IMR-90 (cell line): ENCODE measurements at regions not wholly inside any gene's neighbourhood (a gene's known extent, or its start where the extent isn't known, plus 50 kb on each side); places are given as distances from the start of the nearest gene placed in this dataset.

Source experiments
- ATAC-seq: fragments of 200-7000 bp; cut with Tn5 transposase; 2 replicates; pipeline ENCODE4 v1.9.1; 2020; ENCODE audit warnings: low read depth, mild to moderate bottlenecking, moderate library complexity
- BruUV-seq: library from RNA; stranded (reverse); fragments of 400-500 nt; replicated peaks from 2 replicates; lab custom pipeline; 2021; lab: Mats Ljungman, UMichigan
- CTCF ChIA-PET: fragments of 300-600 bp; formaldehyde crosslinking; extraction: SDS; loops from one replicate; lab custom pipeline; 2021; ENCODE audit warnings: antibody characterized with exemption; lab: Yijun Ruan, JAX
- POLR2A ChIA-PET: fragments of 300-600 bp; sonication (Branson Sonifier 250); formaldehyde crosslinking; loops from one replicate; lab custom pipeline; 2022; ENCODE audit warnings: antibody characterized with exemption; ENCODE audit not compliant: unreplicated experiment; lab: Charles Lee
- DNase-seq: peaks from one replicate; pipeline ENCODE4 v3.0.0; 2013
- H2AFZ ChIP-seq: replicated peaks from 2 replicates; pipeline ENCODE3; 2013; ENCODE audit warnings: low read length, mild to moderate bottlenecking; ENCODE audit not compliant: poor library complexity
- H2AK5ac ChIP-seq: 2 replicates; pipeline ENCODE4 v1.6.1; 2013; ENCODE audit warnings: low read depth, low read length, inconsistent platforms
- H2AK9ac ChIP-seq: replicated peaks from 2 replicates; pipeline ENCODE3; 2013; ENCODE audit warnings: mild to moderate bottlenecking, low read depth, low read length, moderate library complexity; ENCODE audit not compliant: poor library complexity
- H2BK120ac ChIP-seq: 2 replicates; pipeline ENCODE4 v1.6.1; 2013; ENCODE audit warnings: low read depth, low read length, inconsistent platforms
- H2BK15ac ChIP-seq: 3 replicates; pipeline ENCODE4 v1.6.1; 2013; ENCODE audit warnings: low read depth, low read length, inconsistent platforms
- H2BK20ac ChIP-seq: 2 replicates; pipeline ENCODE4 v1.6.1; 2013; ENCODE audit warnings: low read depth, mild to moderate bottlenecking, inconsistent platforms, low read length, moderate library complexity
- H2BK5ac ChIP-seq: 2 replicates; pipeline ENCODE4 v1.6.1; 2013; ENCODE audit warnings: mild to moderate bottlenecking, low read depth, low read length, inconsistent platforms; ENCODE audit not compliant: poor library complexity, severe bottlenecking
- H3K14ac ChIP-seq: replicated peaks from 2 replicates; pipeline ENCODE4 v1.6.1; 2013; ENCODE audit warnings: low read depth, low read length, inconsistent platforms
- H3K18ac ChIP-seq: 2 replicates; pipeline ENCODE4 v1.6.1; 2013; ENCODE audit warnings: low read depth, low read length, control low read depth
- H3K23ac ChIP-seq: 2 replicates; pipeline ENCODE4 v1.6.1; 2013; ENCODE audit warnings: low read depth, low read length, inconsistent platforms
- H3K27ac ChIP-seq: 2 replicates; pipeline ENCODE4 v1.5.1; 2013; ENCODE audit warnings: mild to moderate bottlenecking, control low read depth, low read length; ENCODE audit not compliant: insufficient read depth
- H3K27me3 ChIP-seq: 2 replicates; pipeline ENCODE4 v1.6.1; 2013; ENCODE audit warnings: low read length; ENCODE audit not compliant: control insufficient read depth, insufficient read depth
- H3K36me3 ChIP-seq: 2 replicates; pipeline ENCODE4 v1.6.1; 2013; ENCODE audit warnings: low read length, mixed read lengths; ENCODE audit not compliant: control insufficient read depth, insufficient read depth
- H3K4ac ChIP-seq: 2 replicates; pipeline ENCODE4 v1.6.1; 2013; ENCODE audit warnings: low read depth, low read length, inconsistent platforms
- H3K4me1 ChIP-seq: 2 replicates; pipeline ENCODE4 v1.6.1; 2013; ENCODE audit warnings: low read length, mixed read lengths; ENCODE audit not compliant: control insufficient read depth, insufficient read depth
- H3K4me2 ChIP-seq: 2 replicates; pipeline ENCODE4 v1.6.1; 2013; ENCODE audit warnings: low read depth, mild to moderate bottlenecking, control low read depth, low read length, moderate library complexity
- H3K4me3 ChIP-seq: 2 replicates; pipeline ENCODE4 v1.5.1; 2013; ENCODE audit warnings: low read depth, mild to moderate bottlenecking, control low read depth, low read length, moderate library complexity; ENCODE audit not compliant: insufficient read depth
- H3K56ac ChIP-seq: 2 replicates; pipeline ENCODE4 v1.6.1; 2013; ENCODE audit warnings: low read length, inconsistent platforms; ENCODE audit not compliant: insufficient read depth; ENCODE audit errors: extremely low read depth
- H3K79me1 ChIP-seq, 2 experiments: 2 replicates each; pipeline ENCODE4 v1.6.1; 2013; ENCODE audit warnings: low read length in 2 of 2, inconsistent platforms in 1 of 2, low read depth in 1 of 2
- H3K9ac ChIP-seq: 2 replicates; pipeline ENCODE4 v1.6.1; 2013; ENCODE audit warnings: low read depth, low read length, control low read depth
- H3K9me1 ChIP-seq: 2 replicates; pipeline ENCODE4 v1.6.1; 2013; ENCODE audit warnings: low read length, inconsistent platforms; ENCODE audit not compliant: insufficient read depth
- H3K9me3 ChIP-seq: 2 replicates; pipeline ENCODE4 v1.6.1; 2013; ENCODE audit warnings: low read length; ENCODE audit not compliant: control insufficient read depth, insufficient read depth
- H4K20me1 ChIP-seq: 2 replicates; pipeline ENCODE4 v1.6.1; 2013; ENCODE audit warnings: low read length, inconsistent platforms; ENCODE audit not compliant: insufficient read depth
- H4K5ac ChIP-seq: 2 replicates; pipeline ENCODE4 v1.6.1; 2013; ENCODE audit warnings: mild to moderate bottlenecking, low read depth, low read length, control low read depth
- H4K8ac ChIP-seq, 2 experiments: 2 replicates each; pipeline ENCODE4 v1.6.1; 2013; ENCODE audit warnings: low read depth in 2 of 2, low read length in 2 of 2, control low read depth in 1 of 2, inconsistent platforms in 1 of 2
- H4K91ac ChIP-seq: 2 replicates; pipeline ENCODE4 v1.6.1; 2013; ENCODE audit warnings: low read depth, low read length, inconsistent platforms; ENCODE audit not compliant: insufficient read depth
- BHLHE40 ChIP-seq: fragments of 150-350 bp; IDR thresholded peaks from 2 replicates; pipeline ENCODE4 v1.6.1; 2016; ENCODE audit warnings: mild to moderate bottlenecking, low read depth, low read length
- CHD1 ChIP-seq: IDR thresholded peaks from 2 replicates; pipeline ENCODE4 v1.6.1; 2012; ENCODE audit warnings: low read depth, low read length, improper control_type of control experiment
- ELK1 ChIP-seq: fragments of 150-350 bp; IDR thresholded peaks from 2 replicates; pipeline ENCODE4 v1.6.1; 2016; ENCODE audit warnings: low read depth, mild to moderate bottlenecking, low read length, moderate library complexity, borderline replicate concordance
- FOS ChIP-seq: fragments of 150-350 bp; IDR thresholded peaks from 2 replicates; pipeline ENCODE4 v1.6.1; 2016; ENCODE audit warnings: low read depth, low read length
- MAZ ChIP-seq: IDR thresholded peaks from 2 replicates; pipeline ENCODE4 v1.6.1; 2012; ENCODE audit warnings: low read depth, mild to moderate bottlenecking, low read length, improper control_type of control experiment, moderate library complexity, borderline replicate concordance
- RAD21 ChIP-seq: IDR thresholded peaks from 2 replicates; pipeline ENCODE4 v1.6.1; 2012; ENCODE audit warnings: low read length, improper control_type of control experiment
- RFX5 ChIP-seq: IDR thresholded peaks from 2 replicates; pipeline ENCODE4 v1.8.0; 2012; ENCODE audit warnings: low read depth, mild to moderate bottlenecking, low read length, moderate library complexity
- SMC3 ChIP-seq: fragments of 150-350 bp; IDR thresholded peaks from 2 replicates; pipeline ENCODE4 v1.6.1; 2016; ENCODE audit warnings: low read depth, mild to moderate bottlenecking, antibody characterized with exemption, low read length, moderate library complexity
- WGBS, 2 experiments: methylation state at CpG; one replicate each; pipeline versions ENCODE4 v1.1.5 to v1.1.7; 2013; ENCODE audit warnings: missing lambda C conversion rate in 2 of 2; ENCODE audit not compliant: insufficient read length in 1 of 2; ENCODE audit errors: extremely low coverage in 2 of 2; 5-methylcytosine and 5-hydroxymethylcytosine counted together
- dilution Hi-C: fragments of 300-500 bp; cut with HindIII; formaldehyde crosslinking; loops from one replicate; pipeline ENCODE4 v1.14.3; 2018; ENCODE audit warnings: low sequenced_read_pairs; ENCODE audit not compliant: unreplicated experiment
- in situ Hi-C: fragments of 300-500 bp; cut with MboI; formaldehyde crosslinking; loops from 3 replicates; pipeline ENCODE4 v1.14.3; 2019; ENCODE audit warnings: low sequenced_read_pairs, inconsistent platforms, mixed read lengths
- intact Hi-C: fragments of 100-400 bp; cut with micrococcal nuclease; formaldehyde crosslinking; loops from 2 replicates; pipeline ENCODE4 v1.10.0; 2022
- TF ChIP-seq, protein P1 (sequence below): conservative IDR thresholded peaks from 2 replicates; pipeline ENCODE4 v1.5.1; 2012; ENCODE audit warnings: mild to moderate bottlenecking, low read depth, low read length, improper control_type of control experiment
- TF ChIP-seq, protein P2 (sequence below): fragments of 150-350 bp; IDR thresholded peaks from 2 replicates; pipeline ENCODE4 v1.6.1; 2017; ENCODE audit warnings: mild to moderate bottlenecking, antibody characterized with exemption, low read length, low read depth

DNA sequence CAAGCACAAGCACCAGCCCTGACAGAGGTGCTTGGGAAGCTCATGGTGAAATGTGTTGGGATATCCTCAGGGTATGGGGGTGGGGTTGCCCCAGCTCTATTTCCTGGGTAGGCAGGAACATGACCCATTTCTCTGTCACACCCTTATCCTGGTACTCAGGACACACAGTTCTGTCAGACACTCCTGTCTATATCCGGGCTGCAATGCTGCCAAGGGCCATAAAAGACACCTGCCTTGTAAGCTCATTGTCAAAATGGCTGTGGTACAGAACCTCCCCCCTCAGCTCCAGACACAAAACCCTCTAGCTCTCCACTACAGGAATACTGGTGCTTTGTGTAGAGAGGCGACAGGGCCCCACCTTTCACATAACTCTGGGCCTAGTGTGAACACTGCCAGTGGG, 636.7 kb downstream of the PLA2G4A start:
- H3K4me1 ChIP-seq: no peaks in the 10 kb centered on the region
- no peaks in the 10 kb centered on the region for H3K27me3 ChIP-seq
- no peak overlapping the region for H3K4me2 ChIP-seq
- H3K9ac ChIP-seq: no peak overlapping the region
- no peak overlapping the region for H2BK5ac ChIP-seq
- no peak overlapping the region for H2AK9ac ChIP-seq
- H4K5ac ChIP-seq: no peak overlapping the region
- intact Hi-C loops (no loop called here), dilution Hi-C loops (no loop called here), in situ Hi-C loops (no loop called here)
- no peak for ATAC-seq
- peaks cover 6% of the 10 kb centered on the region for H3K9me3 ChIP-seq
- H3K23ac ChIP-seq: no peak overlapping the region
- no peak overlapping the region for H2BK20ac ChIP-seq
- H3K18ac ChIP-seq: no peak overlapping the region
- no peaks in the 10 kb centered on the region for H3K79me1 ChIP-seq
- BruUV-seq: no TSS peak
- no peaks in the 10 kb centered on the region for H3K9me1 ChIP-seq
- CTCF ChIA-PET: interaction anchor here (0.6 to 1.6 kb wide), 2 partner anchors 52 to 230 kb away, joined by 3 to 4 read pairs; no protein-coding TSS in a partner anchor
- no peak overlapping the region for H3K14ac ChIP-seq
- H2AFZ ChIP-seq: no peak overlapping the region
- no peak overlapping the region for H3K56ac ChIP-seq
- no peaks in the 10 kb centered on the region for H3K36me3 ChIP-seq
- no peaks in the 10 kb centered on the region for H4K20me1 ChIP-seq
- H2BK120ac ChIP-seq: no peak overlapping the region
- no peak overlapping the region for H3K4me3 ChIP-seq
- no peak overlapping the region for H3K27ac ChIP-seq
- H2AK5ac ChIP-seq: no peak overlapping the region
- WGBS, 2 experiments: no CpG with 5 or more reads among the region's 2 CpGs
- TF ChIP-seq CHD1 (no peak), FOS (no peak), RAD21 (no peak), MAZ (no peak), SMC3 (no peak), ELK1 (no peak), BHLHE40 (no peak), RFX5 (no peak)
- TF ChIP-seq, protein P1, sequence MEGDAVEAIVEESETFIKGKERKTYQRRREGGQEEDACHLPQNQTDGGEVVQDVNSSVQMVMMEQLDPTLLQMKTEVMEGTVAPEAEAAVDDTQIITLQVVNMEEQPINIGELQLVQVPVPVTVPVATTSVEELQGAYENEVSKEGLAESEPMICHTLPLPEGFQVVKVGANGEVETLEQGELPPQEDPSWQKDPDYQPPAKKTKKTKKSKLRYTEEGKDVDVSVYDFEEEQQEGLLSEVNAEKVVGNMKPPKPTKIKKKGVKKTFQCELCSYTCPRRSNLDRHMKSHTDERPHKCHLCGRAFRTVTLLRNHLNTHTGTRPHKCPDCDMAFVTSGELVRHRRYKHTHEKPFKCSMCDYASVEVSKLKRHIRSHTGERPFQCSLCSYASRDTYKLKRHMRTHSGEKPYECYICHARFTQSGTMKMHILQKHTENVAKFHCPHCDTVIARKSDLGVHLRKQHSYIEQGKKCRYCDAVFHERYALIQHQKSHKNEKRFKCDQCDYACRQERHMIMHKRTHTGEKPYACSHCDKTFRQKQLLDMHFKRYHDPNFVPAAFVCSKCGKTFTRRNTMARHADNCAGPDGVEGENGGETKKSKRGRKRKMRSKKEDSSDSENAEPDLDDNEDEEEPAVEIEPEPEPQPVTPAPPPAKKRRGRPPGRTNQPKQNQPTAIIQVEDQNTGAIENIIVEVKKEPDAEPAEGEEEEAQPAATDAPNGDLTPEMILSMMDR: no peak
- TF ChIP-seq, protein P2, sequence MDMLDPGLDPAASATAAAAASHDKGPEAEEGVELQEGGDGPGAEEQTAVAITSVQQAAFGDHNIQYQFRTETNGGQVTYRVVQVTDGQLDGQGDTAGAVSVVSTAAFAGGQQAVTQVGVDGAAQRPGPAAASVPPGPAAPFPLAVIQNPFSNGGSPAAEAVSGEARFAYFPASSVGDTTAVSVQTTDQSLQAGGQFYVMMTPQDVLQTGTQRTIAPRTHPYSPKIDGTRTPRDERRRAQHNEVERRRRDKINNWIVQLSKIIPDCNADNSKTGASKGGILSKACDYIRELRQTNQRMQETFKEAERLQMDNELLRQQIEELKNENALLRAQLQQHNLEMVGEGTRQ: no peak
- no peak overlapping the region for H4K91ac ChIP-seq
- DNase-seq: no peak
- H2BK15ac ChIP-seq: no peak overlapping the region
- H4K8ac ChIP-seq: no peak overlapping the region
- H3K4ac ChIP-seq: no peak overlapping the region
- POLR2A ChIA-PET: no interaction called here
